H1 (cell line): ENCODE measurements at regions not wholly inside any gene's neighbourhood (a gene's known extent, or its start where the extent isn't known, plus 50 kb on each side); places are given as distances from the start of the nearest gene placed in this dataset.

Experiments
- CHD1 ChIP-seq: IDR thresholded peaks from 2 replicates; pipeline ENCODE4 v1.6.1; 2012; ENCODE audit warnings: low read depth, low read length, improper control_type of control experiment
- HDAC6 ChIP-seq: IDR thresholded peaks from one replicate; pipeline ENCODE4 v1.7.1; 2012; ENCODE audit warnings: low read depth, mild to moderate bottlenecking, inconsistent platforms, low read length, moderate library complexity
- KDM5A ChIP-seq: fragments of 200-600 bp; IDR thresholded peaks from 2 replicates; pipeline ENCODE4 v1.7.1; 2012; ENCODE audit warnings: mild to moderate bottlenecking, low read length, inconsistent platforms, mixed read lengths
- NANOG ChIP-seq: IDR thresholded peaks from 2 replicates; pipeline ENCODE4 v1.6.1; 2011; ENCODE audit warnings: low read length, low read depth, mild to moderate bottlenecking, inconsistent platforms; ENCODE audit not compliant: insufficient read depth, poor library complexity, severe bottlenecking
- RNF2 ChIP-seq: fragments of 200-900, 300-1000 bp; sonication (generic); IDR thresholded peaks from 2 replicates; pipeline ENCODE4 v1.7.1; 2016; ENCODE audit warnings: borderline replicate concordance, low read depth, mild to moderate bottlenecking, antibody characterized with exemption, low read length; ENCODE audit not compliant: poor library complexity, severe bottlenecking; ENCODE audit errors: missing control alignments
- SIRT6 ChIP-seq: IDR thresholded peaks from one replicate; pipeline ENCODE4 v1.7.1; 2012; ENCODE audit warnings: low read length, inconsistent platforms
- SP2 ChIP-seq: IDR thresholded peaks from 2 replicates; pipeline ENCODE4 v1.6.1; 2012; ENCODE audit warnings: mild to moderate bottlenecking, low read length, inconsistent platforms
- SRF ChIP-seq: IDR thresholded peaks from 2 replicates; pipeline ENCODE4 v1.6.1; 2011; ENCODE audit warnings: mild to moderate bottlenecking, low read depth, low read length, moderate library complexity
- TF ChIP-seq, protein P1 (sequence below): fragments of 300-600 bp; sonication (generic); IDR thresholded peaks from 2 replicates; pipeline ENCODE4 v1.7.1; 2012; ENCODE audit warnings: low read length, moderate library complexity, mild to moderate bottlenecking, inconsistent platforms; ENCODE audit not compliant: insufficient replicate concordance
- TF ChIP-seq, protein P2 (sequence below), 3 experiments: IDR thresholded peaks; 1 replicate in 2 of 3; 2 replicates in 1 of 3; pipeline versions ENCODE4 v1.5.1 to v1.6.1; 2011; ENCODE audit warnings: low read length in 3 of 3, mild to moderate bottlenecking in 3 of 3, inconsistent platforms in 2 of 3, low read depth in 1 of 3, moderate library complexity in 1 of 3; ENCODE audit not compliant: insufficient read depth in 1 of 3; ENCODE audit errors: control extremely low read depth in 1 of 3

DNA sequence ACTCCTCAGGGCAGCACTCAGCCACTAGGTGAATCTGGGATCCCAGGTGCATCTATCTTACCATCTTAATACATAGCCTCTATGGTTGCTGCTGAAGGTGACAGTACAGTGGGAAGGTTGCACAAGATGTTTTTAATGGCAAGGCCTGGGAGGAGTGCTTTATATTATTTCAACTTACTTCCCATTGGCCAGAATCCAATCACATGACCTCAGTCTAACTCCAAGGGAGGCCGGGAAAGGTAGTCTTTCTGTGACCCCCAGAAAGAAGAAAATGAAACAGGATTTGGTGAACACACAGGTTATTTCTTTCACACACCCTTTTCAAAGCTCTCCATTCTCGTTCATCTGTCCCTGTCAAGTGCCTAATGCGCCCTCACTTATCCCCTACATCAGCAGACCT lies 189.1 kb upstream of the ATP6AP2 start (continued):
- TF ChIP-seq, protein P1, sequence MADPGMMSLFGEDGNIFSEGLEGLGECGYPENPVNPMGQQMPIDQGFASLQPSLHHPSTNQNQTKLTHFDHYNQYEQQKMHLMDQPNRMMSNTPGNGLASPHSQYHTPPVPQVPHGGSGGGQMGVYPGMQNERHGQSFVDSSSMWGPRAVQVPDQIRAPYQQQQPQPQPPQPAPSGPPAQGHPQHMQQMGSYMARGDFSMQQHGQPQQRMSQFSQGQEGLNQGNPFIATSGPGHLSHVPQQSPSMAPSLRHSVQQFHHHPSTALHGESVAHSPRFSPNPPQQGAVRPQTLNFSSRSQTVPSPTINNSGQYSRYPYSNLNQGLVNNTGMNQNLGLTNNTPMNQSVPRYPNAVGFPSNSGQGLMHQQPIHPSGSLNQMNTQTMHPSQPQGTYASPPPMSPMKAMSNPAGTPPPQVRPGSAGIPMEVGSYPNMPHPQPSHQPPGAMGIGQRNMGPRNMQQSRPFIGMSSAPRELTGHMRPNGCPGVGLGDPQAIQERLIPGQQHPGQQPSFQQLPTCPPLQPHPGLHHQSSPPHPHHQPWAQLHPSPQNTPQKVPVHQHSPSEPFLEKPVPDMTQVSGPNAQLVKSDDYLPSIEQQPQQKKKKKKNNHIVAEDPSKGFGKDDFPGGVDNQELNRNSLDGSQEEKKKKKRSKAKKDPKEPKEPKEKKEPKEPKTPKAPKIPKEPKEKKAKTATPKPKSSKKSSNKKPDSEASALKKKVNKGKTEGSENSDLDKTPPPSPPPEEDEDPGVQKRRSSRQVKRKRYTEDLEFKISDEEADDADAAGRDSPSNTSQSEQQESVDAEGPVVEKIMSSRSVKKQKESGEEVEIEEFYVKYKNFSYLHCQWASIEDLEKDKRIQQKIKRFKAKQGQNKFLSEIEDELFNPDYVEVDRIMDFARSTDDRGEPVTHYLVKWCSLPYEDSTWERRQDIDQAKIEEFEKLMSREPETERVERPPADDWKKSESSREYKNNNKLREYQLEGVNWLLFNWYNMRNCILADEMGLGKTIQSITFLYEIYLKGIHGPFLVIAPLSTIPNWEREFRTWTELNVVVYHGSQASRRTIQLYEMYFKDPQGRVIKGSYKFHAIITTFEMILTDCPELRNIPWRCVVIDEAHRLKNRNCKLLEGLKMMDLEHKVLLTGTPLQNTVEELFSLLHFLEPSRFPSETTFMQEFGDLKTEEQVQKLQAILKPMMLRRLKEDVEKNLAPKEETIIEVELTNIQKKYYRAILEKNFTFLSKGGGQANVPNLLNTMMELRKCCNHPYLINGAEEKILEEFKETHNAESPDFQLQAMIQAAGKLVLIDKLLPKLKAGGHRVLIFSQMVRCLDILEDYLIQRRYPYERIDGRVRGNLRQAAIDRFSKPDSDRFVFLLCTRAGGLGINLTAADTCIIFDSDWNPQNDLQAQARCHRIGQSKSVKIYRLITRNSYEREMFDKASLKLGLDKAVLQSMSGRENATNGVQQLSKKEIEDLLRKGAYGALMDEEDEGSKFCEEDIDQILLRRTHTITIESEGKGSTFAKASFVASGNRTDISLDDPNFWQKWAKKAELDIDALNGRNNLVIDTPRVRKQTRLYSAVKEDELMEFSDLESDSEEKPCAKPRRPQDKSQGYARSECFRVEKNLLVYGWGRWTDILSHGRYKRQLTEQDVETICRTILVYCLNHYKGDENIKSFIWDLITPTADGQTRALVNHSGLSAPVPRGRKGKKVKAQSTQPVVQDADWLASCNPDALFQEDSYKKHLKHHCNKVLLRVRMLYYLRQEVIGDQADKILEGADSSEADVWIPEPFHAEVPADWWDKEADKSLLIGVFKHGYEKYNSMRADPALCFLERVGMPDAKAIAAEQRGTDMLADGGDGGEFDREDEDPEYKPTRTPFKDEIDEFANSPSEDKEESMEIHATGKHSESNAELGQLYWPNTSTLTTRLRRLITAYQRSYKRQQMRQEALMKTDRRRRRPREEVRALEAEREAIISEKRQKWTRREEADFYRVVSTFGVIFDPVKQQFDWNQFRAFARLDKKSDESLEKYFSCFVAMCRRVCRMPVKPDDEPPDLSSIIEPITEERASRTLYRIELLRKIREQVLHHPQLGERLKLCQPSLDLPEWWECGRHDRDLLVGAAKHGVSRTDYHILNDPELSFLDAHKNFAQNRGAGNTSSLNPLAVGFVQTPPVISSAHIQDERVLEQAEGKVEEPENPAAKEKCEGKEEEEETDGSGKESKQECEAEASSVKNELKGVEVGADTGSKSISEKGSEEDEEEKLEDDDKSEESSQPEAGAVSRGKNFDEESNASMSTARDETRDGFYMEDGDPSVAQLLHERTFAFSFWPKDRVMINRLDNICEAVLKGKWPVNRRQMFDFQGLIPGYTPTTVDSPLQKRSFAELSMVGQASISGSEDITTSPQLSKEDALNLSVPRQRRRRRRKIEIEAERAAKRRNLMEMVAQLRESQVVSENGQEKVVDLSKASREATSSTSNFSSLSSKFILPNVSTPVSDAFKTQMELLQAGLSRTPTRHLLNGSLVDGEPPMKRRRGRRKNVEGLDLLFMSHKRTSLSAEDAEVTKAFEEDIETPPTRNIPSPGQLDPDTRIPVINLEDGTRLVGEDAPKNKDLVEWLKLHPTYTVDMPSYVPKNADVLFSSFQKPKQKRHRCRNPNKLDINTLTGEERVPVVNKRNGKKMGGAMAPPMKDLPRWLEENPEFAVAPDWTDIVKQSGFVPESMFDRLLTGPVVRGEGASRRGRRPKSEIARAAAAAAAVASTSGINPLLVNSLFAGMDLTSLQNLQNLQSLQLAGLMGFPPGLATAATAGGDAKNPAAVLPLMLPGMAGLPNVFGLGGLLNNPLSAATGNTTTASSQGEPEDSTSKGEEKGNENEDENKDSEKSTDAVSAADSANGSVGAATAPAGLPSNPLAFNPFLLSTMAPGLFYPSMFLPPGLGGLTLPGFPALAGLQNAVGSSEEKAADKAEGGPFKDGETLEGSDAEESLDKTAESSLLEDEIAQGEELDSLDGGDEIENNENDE: no peak
- no peak for TF ChIP-seq SP2
- TF ChIP-seq SIRT6: no peak
- no peak for TF ChIP-seq HDAC6
- TF ChIP-seq, protein P2, sequence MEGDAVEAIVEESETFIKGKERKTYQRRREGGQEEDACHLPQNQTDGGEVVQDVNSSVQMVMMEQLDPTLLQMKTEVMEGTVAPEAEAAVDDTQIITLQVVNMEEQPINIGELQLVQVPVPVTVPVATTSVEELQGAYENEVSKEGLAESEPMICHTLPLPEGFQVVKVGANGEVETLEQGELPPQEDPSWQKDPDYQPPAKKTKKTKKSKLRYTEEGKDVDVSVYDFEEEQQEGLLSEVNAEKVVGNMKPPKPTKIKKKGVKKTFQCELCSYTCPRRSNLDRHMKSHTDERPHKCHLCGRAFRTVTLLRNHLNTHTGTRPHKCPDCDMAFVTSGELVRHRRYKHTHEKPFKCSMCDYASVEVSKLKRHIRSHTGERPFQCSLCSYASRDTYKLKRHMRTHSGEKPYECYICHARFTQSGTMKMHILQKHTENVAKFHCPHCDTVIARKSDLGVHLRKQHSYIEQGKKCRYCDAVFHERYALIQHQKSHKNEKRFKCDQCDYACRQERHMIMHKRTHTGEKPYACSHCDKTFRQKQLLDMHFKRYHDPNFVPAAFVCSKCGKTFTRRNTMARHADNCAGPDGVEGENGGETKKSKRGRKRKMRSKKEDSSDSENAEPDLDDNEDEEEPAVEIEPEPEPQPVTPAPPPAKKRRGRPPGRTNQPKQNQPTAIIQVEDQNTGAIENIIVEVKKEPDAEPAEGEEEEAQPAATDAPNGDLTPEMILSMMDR (IDR thresholded peaks at IDR 0.05; ENCODE audit: control extremely low read depth in 1 of 3, insufficient read depth in 1 of 3, low read depth in 1 of 3, low read length in 3 of 3): no peak
- no peak for TF ChIP-seq SRF
- no peak for TF ChIP-seq CHD1
- no peak for TF ChIP-seq RNF2
- no peak for TF ChIP-seq NANOG
- no peak for TF ChIP-seq KDM5A
